ENCODE measurements at regions not wholly inside any gene's neighbourhood (a gene's known extent, or its start where the extent isn't known, plus 50 kb on each side); places are given as distances from the start of the nearest gene placed in this dataset.
A peak's percentile ranks its signal among the peaks of the same experiment; 100 is the strongest.

- Histone ChIP-seq H3K9me3 (no peaks in the 10 kb centered on the region), H3K27ac (no peak overlapping the region), H3K4me3 (no peak overlapping the region), H3K27me3 (no peaks in the 10 kb centered on the region), H3K4me1 (no peaks in the 10 kb centered on the region), H3K36me3 (ENCODE audit: low read depth, missing control alignments) (no peaks in the 10 kb centered on the region)
- intact Hi-C loops (cut with DNase I; ENCODE audit: low total_unique reads) = no loop called here
- TF ChIP-seq POLR2A (IDR thresholded peaks at IDR 0.05) = no peak
- TF ChIP-seq CTCF (IDR thresholded peaks at IDR 0.05) = no peak
- DNase-seq = peak; percentile 79
- WGBS, 2 donors = 67 to 71% methylated on average over 2 of the region's 2 CpGs
These were observed 306.6 kb upstream of the PFKP start for GRCh38 chr10:2760736-2761135.

GRCh38 chr10:2759233-2759632, 308.1 kb upstream of the PFKP start:
- Histone ChIP-seq H3K27ac (no peak overlapping the region), H3K4me3 (no peak overlapping the region), H3K4me1 (no peaks in the 10 kb centered on the region), H3K9me3 (no peaks in the 10 kb centered on the region), H3K27me3 (no peaks in the 10 kb centered on the region), H3K36me3 (ENCODE audit: low read depth, missing control alignments) (no peaks in the 10 kb centered on the region)
- TF ChIP-seq CTCF (IDR thresholded peaks at IDR 0.05) (no peak), POLR2A (IDR thresholded peaks at IDR 0.05) (no peak)
- intact Hi-C loops (cut with DNase I; ENCODE audit: low total_unique reads) = no loop called here
- DNase-seq = no peak
- WGBS, 2 donors = 51 to 54% methylated on average over 4 of the region's 4 CpGs

- no peak overlapping the region for H3K4me3 ChIP-seq
- 31 to 51% methylated on average over 6 of the region's 6 CpGs for WGBS, 2 donors
- no peak for TF ChIP-seq CTCF (IDR thresholded peaks at IDR 0.05)
- no peak for TF ChIP-seq POLR2A (IDR thresholded peaks at IDR 0.05)
- no peak for DNase-seq
- H3K4me1 ChIP-seq = no peaks in the 10 kb centered on the region
- no peak overlapping the region for H3K27ac ChIP-seq
- H3K36me3 ChIP-seq (ENCODE audit: low read depth, missing control alignments) = no peaks in the 10 kb centered on the region
- H3K9me3 ChIP-seq = no peaks in the 10 kb centered on the region
- intact Hi-C loops (cut with DNase I; ENCODE audit: low total_unique reads) = no loop called here
- H3K27me3 ChIP-seq = no peaks in the 10 kb centered on the region
These were observed 312.4 kb upstream of the PFKP start for GRCh38 chr10:2754943-2755342.

GRCh38 chr10:2748287-2748686, 319.1 kb upstream of the PFKP start:
- DNase-seq = no peak
- Histone ChIP-seq H3K27me3 (no peaks in the 10 kb centered on the region), H3K4me3 (no peak overlapping the region), H3K27ac (no peak overlapping the region), H3K9me3 (no peaks in the 10 kb centered on the region), H3K36me3 (ENCODE audit: low read depth, missing control alignments) (no peaks in the 10 kb centered on the region), H3K4me1 (no peaks in the 10 kb centered on the region)
- TF ChIP-seq POLR2A (IDR thresholded peaks at IDR 0.05) = no peak
- TF ChIP-seq CTCF (IDR thresholded peaks at IDR 0.05) = no peak
- intact Hi-C loops (cut with DNase I; ENCODE audit: low total_unique reads) = no loop called here
- WGBS, 2 donors = 59 to 89% methylated on average over 10 of the region's 10 CpGs

GRCh38 chr10:2746638-2747037, 320.7 kb upstream of the PFKP start:
- Histone ChIP-seq H3K9me3 (no peaks in the 10 kb centered on the region), H3K4me1 (no peaks in the 10 kb centered on the region), H3K27ac (no peak overlapping the region), H3K27me3 (no peaks in the 10 kb centered on the region), H3K36me3 (ENCODE audit: low read depth, missing control alignments) (no peaks in the 10 kb centered on the region), H3K4me3 (no peak overlapping the region)
- intact Hi-C loops (cut with DNase I; ENCODE audit: low total_unique reads) = no loop called here
- no peak for TF ChIP-seq CTCF (IDR thresholded peaks at IDR 0.05)
- no peak for TF ChIP-seq POLR2A (IDR thresholded peaks at IDR 0.05)
- no peak for DNase-seq
- WGBS, 2 donors = 60 to 73% methylated on average over 8 of the region's 8 CpGs
